ENCODE measurements at regions not wholly inside any gene's neighbourhood (a gene's known extent, or its start where the extent isn't known, plus 50 kb on each side); places are given as distances from the start of the nearest gene placed in this dataset.

DNA sequence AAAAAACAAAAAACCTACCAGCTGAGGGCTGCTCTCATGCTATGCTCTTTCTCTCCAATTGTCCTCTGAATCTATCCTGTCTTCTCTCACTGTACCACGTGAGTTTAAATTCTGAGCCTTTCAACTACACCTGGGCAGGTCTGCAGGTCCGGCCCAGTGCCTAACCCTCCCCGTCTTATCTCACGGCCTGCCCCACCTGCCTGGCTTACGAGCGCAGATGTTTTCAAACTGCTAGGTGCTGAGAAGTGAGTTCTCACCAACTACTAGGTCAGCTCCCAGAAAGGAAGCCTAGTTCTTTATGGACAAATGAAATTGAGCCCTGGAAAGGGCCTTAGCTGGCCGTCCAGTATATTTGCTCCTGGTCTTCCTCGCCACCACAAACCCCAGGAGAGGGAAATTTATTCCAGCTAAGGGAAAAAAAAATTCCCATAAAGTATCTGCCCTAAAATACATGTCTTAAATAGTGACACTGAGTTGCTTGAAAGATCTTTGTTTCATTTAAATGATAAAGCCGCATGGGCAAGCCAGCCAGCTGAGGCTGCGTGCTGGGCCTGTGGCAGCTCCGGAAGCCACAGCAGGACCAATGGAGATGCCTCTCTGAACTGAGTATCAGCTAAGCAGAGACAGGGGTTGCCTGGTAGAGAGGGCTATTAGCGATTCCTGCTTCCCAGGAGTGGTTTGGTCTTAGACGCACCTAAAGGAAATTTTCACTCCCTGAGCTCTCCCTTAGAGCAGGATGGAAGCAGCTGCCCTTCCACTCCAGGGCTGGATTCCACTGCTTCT lies 92.5 kb upstream of the NCK2 start:
- DNase-seq (ENCODE audit: low spot score) = no peak

DNA sequence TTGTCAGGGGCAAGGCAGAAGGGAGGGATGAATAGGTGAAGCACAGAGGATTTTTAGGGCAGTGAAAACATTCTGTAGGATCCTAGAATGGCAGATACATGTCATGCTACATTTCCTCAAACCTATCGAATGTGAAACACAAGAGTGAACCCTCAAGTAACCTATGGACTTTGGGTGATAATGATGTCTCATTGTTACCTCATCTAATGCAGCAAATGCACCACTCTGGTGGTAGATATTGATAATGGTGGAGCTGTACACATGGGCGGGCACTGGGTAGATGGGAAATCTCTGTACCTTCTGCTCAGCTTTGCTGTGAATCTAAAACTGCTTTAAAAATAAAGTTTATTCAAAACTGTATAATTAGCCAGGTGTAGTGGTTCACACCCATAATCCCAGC lies 95.2 kb upstream of the NCK2 start:
- DNase-seq (ENCODE audit: low spot score) = no peak

DNA sequence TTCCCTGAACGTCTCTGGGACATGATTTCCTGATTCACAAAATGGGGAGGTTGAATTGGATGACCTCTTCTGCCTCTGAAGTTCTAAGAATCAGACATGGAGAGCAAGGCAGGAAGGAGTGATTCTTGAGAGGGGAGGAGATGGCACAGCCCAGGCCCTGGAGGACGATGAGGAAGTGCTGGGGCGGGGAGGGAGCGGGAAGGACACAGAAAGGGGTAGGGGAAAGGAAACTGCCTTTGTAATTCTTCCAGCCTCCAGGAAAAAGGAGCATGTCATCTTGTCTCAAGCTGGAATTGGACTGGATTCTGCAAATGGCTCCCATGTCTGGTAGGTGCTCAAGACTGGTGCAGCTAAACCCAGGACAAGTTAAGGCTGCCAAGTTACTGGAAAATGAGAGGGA lies 97.0 kb upstream of the NCK2 start:
- DNase-seq (ENCODE audit: low spot score) = no peak

DNA sequence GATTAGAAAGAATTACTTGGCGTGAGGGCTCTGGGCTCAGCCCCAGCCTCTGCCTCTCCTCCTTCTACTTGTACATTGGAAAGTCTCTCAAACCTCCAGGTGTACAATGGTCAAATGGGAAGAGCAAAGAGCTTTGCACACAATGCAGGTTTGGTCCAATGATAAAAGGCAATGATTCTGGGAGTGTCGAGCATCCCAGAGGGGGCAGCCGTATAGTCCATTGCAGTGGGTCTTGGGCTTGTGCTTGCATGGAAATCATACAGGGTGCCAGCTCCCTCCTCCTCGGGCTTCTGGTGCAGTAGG lies 98.0 kb upstream of the NCK2 start:
- DNase-seq (ENCODE audit: low spot score) = no peak

DNA sequence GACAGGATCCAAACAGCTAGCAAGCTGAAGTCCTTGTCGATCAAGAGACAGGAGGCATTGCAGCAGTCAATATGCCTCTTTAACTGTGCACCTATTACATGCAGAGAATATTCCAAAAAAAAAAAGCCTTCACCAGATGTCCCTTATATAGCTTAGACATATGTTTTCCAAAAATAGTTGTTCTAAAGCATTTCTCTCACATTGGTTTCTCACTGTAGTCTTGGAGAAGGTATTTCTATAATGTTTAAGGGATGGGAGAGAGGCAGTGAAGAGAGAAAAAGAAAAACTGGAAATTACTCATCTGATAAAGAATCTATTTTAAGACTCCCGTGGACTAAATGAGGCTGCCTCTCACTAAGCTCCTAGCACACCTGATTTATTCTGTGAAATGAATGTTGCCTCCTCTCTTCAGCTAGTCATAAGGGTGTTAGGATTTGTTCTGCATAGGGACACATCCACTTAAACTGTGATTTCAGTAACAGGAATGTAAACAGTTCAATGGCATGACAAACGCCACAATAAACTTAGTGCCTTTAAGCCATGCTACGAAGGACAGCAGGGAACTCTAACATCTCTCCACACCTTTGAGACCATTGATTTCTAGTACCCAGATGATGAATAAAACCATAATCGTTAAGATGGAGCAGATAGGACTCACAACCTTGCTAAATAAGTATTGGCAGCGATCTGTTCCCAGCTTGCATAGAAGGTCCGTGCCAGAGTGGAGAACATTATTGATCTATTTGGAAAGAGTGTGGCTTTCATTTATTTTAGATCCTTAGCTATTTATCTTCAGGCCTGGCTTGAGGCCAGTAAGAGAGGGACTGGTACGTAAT lies 98.6 kb upstream of the NCK2 start:
- DNase-seq (ENCODE audit: low spot score) = no peak

DNA sequence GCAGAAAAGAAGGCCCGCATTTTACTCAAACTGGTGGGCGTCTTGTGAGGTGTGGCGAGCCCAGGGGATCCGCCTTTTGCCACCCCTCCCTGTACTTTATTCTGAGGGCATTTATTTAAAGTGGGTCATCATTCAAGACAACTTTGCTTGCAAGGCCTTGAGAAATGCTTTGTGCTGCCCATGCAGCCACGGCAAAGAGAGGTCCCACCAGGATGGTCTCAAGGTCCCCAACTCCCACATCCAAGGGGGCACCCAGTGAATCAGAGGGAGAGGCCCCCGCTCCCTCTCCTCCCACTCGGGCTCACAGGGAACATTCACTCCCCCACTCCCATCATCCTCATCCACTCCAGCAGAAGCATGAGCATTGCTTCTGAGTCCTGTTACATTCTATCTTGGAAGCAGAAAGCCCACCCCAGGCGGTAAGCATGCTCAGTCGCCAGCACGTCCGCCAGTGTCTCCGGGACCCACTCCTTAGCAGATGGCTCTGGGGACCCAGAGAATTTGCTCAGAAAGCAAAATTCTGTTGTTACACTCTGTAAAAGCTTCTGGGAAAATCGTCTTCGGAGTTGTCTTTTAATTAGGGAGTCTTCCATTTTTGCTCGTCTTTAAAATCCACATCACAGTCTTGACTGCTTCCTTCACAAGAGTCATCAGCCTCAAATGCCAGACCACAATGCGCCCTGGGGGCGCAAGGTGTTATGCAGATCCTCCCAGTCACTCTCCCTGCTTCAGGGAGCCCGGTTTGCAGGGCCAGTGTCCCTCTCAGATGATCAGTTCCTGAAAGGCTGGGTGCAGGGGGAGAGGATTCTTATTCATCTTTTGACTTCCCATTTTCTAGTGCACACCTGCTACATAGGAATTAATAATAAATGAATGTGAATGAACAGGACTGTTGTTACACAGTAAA lies 99.4 kb upstream of the NCK2 start:
- no peak for DNase-seq (ENCODE audit: low spot score)

DNA sequence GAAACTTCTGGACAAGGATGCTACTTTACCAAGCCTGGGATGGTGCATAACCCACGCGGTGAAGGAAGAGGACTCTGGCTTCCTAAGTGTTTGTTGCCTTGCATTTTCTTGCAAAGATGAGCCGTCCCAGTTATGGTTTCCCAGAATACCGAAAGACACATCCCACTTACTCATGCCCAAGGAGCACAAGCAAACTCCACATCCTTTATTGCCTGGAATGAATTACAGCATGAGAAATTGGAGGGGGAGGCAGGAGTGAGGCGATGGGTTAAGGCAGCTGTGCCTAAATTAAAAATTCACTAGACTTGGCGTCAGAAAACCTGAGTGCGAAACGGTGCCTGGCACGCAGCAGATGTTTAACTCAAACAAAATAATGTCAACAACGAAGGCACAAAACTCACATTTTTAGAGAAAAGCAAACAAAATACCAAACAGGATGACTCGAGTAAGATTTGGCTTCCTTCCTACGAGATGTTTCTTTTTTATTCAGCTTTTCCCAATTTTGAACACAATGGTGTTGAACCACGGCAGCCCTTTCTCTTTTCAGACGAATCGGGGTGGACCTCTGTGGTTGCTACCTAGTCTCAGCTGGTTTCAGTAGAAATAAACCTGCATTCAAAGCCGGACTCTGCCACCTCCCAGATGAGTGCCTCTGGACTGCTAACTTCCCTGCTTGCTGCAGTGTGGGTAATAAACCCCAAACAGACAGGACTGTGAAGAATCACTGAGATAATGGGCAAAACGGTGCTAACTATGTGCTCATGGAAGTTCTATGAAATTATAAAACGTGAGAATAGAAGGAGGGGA lies 100.3 kb upstream of the NCK2 start:
- no peak for DNase-seq (ENCODE audit: low spot score)

DNA sequence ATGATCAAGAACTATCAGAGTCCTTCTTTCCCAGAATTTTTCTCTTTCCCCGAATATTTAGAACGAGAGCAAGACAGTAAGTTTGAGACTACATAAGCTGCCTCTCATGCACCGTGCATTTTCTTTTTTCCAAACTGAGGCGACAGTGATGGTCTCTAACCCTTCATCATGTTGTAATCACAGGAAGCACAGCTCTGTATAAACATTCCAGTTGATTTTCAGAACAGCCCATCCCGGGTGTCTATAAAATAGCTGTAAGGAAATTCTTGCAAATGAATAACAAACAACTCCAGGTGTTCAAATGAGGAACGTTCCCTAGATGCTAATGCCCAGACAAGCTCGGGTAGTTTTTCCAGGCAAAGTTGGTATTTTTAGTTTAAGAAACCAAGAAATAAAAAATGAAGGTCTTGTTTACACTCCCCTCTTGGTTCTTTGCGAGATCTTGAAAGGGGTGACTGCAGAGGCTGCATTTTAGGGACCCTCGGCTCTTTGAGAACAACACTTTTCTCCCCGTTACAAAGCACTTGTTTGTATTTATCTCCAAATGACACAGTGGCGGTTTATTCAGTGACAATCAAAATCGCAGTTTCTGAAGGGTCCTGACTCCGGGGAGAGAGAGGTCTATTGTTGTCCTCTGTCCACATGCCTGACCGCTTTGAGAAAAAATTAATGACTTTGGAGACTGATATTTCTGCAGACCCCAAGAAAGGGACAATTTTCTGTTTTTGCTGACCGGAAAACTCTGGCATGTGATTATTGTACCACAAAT lies 101.1 kb upstream of the NCK2 start:
- DNase-seq (ENCODE audit: low spot score) = no peak

DNA sequence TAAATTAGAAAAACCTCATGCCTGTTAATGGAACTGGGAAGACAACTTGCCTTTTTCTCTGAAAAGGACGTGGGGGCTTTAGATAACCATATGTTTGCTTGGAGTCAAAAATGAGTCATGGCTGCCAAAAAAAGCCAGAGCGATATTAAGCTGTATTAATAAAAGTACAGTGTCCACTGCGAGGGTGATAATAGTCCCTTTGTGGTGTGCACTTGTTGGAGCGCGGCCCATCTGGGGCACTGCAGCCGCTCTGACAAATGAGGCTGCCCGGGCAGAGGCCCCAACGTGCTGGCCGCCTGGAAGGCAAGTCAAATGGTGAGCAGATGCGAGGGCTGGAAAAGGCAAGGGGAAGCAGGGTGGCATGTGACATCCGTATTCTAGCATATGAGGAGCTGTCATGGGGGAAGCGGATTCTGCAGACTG lies 103.3 kb upstream of the NCK2 start:
- peak; percentile 91 for DNase-seq (ENCODE audit: low spot score)

DNA sequence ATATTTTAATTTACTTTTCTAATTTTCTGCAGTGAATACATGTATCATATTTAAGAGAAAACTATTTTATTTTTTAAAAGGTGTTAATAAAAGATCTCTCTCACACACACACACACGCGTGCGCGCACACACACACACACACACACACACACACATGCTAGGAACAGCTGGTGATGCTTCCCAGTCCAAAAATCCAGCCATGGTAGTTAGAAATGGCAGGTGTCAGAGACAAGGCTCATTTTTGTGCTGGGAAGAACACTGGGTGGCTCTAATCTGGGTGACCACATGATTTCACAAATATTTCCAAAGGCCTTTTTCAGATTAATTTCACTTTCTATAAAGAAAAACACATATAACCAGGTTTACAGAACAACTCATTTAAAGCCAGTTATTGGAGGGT lies 104.5 kb upstream of the NCK2 start:
- no peak for DNase-seq (ENCODE audit: low spot score)

DNA sequence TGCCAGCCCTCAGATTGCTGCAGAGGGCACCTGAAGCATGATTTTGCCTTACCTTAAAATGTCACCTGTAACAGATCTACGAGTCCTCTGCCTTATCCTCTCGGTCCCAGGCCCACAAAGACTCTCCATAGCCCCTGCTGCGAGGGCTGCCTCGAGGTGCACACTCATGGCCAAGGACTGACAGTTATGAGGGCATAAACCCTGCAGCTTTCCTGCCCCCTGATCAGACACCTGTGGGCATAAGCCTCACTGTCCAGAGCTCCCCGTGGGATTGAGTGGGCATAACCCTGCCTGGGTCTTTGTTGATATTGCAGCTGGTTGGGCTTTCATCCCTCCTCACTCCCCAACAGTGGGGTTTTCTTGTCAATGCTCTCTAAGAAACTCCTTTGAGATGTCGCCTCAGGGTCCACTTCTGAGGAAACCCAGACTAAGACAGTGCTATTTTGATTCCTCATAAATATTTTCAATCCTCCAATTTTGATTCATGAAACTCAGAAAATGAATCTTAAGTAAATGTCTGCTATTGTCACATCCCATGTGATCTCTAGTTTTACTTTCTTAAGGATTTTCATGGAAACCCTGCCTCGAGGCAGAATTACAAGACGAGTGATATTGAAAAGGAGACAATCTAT lies 108.5 kb upstream of the NCK2 start:
- peak; percentile 43 for DNase-seq (ENCODE audit: low spot score)

DNA sequence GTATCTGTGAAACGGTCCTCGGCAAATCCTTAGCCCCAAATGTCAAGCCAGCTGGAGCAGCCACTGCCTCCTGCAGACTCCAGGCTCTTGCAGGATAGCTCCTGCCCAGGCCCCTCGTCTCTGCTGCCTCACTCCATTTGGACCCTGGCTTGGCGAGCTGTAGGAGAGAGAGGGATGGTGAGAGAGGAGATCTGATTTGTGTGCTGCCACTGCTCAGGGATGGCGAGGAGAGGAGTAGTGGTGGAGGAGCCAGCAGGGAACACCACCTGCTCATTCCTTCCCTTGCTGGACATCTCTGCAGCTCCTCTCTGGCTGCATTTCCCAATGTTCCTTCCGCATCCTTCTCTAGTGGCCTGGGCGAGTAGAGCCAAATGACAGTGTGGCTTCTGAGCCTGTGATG lies 109.1 kb upstream of the NCK2 start:
- DNase-seq (ENCODE audit: low spot score) = no peak

DNA sequence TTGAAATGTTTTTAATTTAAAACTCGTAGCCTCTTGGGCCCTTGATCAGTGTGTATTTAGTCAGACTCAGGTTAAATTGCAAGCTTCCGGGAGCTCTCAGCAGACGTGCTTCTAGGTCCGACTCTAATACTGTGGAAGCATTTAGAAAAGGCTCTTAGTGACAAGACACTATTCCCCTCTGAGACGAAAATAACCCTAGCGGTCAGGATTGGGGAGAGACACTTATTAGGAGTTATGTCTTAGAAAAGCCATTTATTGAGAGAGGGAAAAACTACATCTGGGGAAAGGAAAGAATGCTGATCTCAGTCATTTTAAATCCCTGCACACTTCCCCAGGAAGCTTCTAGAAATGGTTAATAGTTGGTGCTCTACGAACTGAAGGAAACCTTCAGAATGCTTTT lies 110.5 kb upstream of the NCK2 start:
- no peak for DNase-seq (ENCODE audit: low spot score)

DNA sequence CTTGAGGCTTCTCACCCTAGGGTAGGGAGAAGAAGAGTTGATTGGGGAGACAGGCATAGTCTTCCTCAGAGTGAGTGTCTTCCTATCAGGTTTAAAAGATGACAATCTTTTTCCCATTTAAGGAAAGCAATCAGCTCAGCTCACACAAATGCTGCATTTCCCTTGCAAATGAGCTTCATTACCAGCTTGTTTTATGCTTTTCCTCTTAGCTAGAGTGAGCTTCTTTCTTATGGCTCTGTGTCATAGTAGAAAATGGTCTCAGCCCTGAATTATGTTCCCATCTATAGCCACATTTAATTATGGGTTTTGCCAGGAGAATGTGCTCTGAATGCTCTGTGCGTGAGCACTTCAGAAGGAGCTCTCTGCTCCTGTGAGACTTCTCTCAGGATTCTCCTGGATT lies 112.8 kb upstream of the NCK2 start:
- DNase-seq (ENCODE audit: low spot score) = no peak

DNA sequence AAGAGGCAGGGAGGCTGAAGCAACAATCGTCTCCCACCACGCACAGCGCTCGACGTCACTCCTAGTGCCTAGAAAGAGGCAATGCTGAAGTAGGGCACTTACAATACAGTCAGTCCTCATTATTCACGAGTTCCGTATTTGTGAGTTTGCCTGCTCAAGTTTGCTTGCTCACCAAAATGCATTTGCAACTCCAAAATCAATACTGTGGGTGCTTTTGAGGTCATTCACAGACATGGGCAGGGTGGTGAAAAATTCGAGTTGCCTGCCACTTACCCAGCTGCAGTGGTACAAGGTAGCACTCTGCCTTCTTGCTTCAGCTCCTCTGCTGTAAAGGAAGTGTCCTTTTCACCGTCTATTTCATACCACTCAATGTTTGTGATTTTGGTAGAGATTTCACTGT lies 113.7 kb upstream of the NCK2 start:
- DNase-seq (ENCODE audit: low spot score) = no peak

DNA sequence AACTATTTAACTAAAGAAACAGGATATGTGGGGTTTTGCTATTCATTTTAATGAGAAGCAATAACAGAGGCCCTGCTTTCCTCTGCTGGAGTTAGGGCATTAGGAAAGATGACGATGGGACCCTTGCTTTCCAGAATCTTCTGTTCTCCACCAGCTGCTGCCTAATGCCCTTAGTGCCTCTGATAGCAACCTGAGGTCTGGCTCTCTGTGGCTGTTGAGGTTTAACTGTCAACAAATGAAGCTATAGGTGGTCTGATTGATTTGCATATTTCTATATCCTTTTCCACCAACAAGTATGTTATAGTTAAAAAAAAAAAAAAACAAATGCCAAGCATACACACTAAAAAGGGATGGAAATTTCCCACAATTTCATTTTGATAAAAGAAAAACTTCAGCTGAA lies 115.1 kb upstream of the NCK2 start:
- no peak for DNase-seq (ENCODE audit: low spot score)

DNA sequence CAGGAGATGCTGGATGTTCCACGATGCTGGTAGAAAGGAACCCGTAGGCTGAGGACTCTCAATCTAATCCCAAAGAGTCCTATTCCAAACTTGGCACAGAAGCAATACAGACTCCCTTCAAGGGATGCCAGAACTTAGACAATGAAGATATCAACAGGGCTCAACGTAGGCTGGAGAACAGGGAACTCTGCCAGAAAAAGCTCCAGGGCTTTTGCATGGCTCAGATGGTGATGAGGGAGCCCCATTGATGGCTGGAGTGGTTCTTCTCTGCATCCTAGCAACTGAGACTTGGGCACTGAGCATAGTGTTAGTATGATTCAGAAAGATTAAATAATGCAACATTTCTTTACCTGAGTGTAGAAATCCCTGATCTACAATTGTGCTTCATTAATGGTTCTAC lies 117.2 kb upstream of the NCK2 start:
- DNase-seq (ENCODE audit: low spot score) = peak; percentile 78

DNA sequence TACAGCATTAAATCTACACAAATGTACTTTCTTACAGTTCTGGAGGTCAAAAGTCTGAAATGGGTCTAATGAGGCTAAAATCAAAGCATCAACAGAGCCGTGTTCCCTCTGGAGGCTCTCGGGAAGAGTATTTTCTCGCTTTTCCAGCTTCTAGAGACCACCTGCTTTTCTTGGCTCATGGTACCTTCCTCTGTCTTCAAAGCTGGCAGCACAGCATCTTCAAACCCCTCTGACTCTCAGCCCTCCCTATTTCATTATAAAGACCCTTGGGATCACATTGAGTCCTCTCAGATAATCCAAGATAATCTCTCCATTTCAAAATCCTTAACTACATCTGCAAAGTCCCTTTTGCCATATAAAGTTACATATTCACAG lies 117.8 kb upstream of the NCK2 start:
- no peak for DNase-seq (ENCODE audit: low spot score)

DNA sequence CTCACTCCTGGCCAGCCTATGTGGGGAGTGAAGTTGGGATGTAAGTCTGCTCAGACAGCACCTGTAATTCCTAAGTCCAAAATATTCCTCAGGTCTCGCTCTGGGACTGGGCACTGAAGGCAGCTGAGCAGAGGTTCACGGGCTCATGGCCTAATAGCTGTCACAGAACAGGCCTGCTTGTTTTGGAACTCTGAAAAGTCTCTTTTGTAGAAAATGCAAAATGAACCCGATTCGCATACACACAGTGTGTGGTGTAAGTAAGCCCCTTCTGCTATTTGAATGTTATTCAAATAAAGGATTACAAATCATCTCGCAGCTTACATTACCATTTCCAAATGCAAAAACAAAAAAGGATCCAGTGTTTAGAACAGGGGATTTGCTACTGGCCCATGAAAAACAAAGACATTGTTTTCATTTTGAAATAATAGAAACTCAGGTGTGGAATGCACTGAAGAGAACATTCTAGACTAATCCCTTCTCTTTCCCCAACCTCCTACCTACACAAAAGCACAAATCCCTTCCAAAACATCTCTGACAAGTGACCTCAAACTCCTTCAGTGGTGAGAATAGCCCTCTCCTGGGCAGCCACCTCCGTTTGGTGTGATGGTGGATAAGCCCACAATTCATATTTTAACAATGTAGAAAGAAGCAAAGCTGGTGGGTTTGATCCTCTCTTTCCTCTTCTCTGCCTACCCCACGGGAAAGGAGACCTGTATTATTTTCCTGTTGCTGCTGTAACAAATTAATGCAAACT lies 118.3 kb upstream of the NCK2 start:
- no peak for DNase-seq (ENCODE audit: low spot score)

DNA sequence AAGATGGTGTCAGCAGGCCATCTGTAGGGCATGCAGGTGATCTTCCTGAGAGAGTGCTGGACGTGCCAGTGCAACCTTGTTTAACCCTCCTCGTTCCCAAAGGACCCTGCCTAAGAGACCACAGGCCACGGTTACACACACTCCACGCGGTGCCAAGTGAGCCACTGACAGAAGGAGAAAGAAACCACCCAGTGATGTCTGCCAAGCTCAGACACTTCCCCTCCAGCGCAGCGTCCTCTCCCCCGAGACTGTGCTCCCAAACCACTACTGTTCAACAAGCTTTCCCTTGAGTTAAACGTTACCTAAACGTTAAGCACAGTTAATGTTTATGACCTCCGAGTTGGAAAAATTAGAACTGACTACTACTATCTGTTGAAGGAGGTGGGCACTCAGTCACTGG lies 119.1 kb upstream of the NCK2 start:
- no peak for DNase-seq (ENCODE audit: low spot score)

Data from COLO829 (cell line).